Peyer's patch (tissue), 4 donors: ENCODE measurements at regions not wholly inside any gene's neighbourhood (a gene's known extent, or its start where the extent isn't known, plus 50 kb on each side); places are given as distances from the start of the nearest gene placed in this dataset.

Experiments used
- POLR2A ChIP-seq, 2 donors: fragments of 450-650 bp; IDR thresholded peaks; one replicate each; pipeline ENCODE4 v1.5.1; 2017; ENCODE audit warnings: antibody characterized with exemption in 2 of 2, mild to moderate bottlenecking in 2 of 2, moderate library complexity in 2 of 2
- TF ChIP-seq, protein P1 (sequence below), 6 experiments: fragments of 450-650 bp in 4 of 6; fragments of 200-600 bp in 2 of 6; sonication (generic) in 1 of 6; IDR thresholded peaks; one replicate each; pipeline ENCODE4 v1.5.1; 2017 to 2019; ENCODE audit warnings: antibody characterized with exemption in 6 of 6, mild to moderate bottlenecking in 3 of 6, moderate library complexity in 1 of 6

- TF ChIP-seq, protein P1, sequence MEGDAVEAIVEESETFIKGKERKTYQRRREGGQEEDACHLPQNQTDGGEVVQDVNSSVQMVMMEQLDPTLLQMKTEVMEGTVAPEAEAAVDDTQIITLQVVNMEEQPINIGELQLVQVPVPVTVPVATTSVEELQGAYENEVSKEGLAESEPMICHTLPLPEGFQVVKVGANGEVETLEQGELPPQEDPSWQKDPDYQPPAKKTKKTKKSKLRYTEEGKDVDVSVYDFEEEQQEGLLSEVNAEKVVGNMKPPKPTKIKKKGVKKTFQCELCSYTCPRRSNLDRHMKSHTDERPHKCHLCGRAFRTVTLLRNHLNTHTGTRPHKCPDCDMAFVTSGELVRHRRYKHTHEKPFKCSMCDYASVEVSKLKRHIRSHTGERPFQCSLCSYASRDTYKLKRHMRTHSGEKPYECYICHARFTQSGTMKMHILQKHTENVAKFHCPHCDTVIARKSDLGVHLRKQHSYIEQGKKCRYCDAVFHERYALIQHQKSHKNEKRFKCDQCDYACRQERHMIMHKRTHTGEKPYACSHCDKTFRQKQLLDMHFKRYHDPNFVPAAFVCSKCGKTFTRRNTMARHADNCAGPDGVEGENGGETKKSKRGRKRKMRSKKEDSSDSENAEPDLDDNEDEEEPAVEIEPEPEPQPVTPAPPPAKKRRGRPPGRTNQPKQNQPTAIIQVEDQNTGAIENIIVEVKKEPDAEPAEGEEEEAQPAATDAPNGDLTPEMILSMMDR (IDR thresholded peaks at IDR 0.05): no peak
- no peak for TF ChIP-seq POLR2A (IDR thresholded peaks at IDR 0.05)
These were observed 305.9 kb downstream of the CYLC2 start for GRCh38 chr9:103301051-103301450.
